ENCODE measurements at regions not wholly inside any gene's neighbourhood (a gene's known extent, or its start where the extent isn't known, plus 50 kb on each side); places are given as distances from the start of the nearest gene placed in this dataset.
A peak's percentile ranks its signal among the peaks of the same experiment; 100 is the strongest.

- Histone ChIP-seq H3K4me1 (ENCODE audit: control insufficient read depth in 2 of 2, insufficient read depth in 2 of 2, low read length in 1 of 2) (no peaks in the 10 kb centered on the region), H3K27me3 (ENCODE audit: control insufficient read depth in 1 of 2, insufficient read depth in 2 of 2, low read length in 2 of 2) (no peaks in the 10 kb centered on the region), H3K9me3 (ENCODE audit: control insufficient read depth in 2 of 2, insufficient read depth in 1 of 2, low read depth in 1 of 2, low read length in 1 of 2) (no peaks in the 10 kb centered on the region), H3K36me3 (ENCODE audit: control insufficient read depth in 2 of 2, insufficient read depth in 2 of 2, low read length in 1 of 2) (no peaks in the 10 kb centered on the region), H3K27ac (ENCODE audit: low read depth in 2 of 2, low read length in 1 of 2) (peak overlapping the region in 1 of 2 donors; percentile 16), H3K4me3 (ENCODE audit: low read depth in 1 of 2, low read length in 2 of 2) (no peak overlapping the region)
- WGBS, 2 donors = 77 to 79% methylated on average over 5 of the region's 5 CpGs
Observed at GRCh38 chr1:17488995-17489767, 49.7 kb upstream of the RCC2 start.

All from esophagus (tissue), 2 donors.